ENCODE measurements at regions not wholly inside any gene's neighbourhood (a gene's known extent, or its start where the extent isn't known, plus 50 kb on each side); places are given as distances from the start of the nearest gene placed in this dataset.

DNA sequence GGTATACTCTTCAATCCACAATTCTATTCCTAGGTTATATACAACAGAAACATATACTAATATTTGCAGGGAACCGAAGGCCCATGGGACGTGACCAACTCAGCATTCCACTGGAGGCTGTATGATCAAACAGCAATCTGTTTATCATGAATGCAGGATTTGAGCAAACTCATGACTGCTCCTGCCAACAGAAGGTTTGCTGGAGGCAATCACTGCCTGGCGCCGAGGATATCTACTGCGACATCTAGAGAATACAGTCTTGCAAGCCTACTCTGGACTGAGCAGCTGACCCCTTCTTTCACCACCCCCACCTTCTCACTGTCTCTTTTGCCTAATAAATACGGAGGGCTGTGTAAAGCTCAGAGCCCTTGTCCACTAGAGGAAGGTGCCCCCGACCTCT lies 90.5 kb upstream of the CDH10 start:
- no peak for DNase-seq (ENCODE audit: low read depth)

DNA sequence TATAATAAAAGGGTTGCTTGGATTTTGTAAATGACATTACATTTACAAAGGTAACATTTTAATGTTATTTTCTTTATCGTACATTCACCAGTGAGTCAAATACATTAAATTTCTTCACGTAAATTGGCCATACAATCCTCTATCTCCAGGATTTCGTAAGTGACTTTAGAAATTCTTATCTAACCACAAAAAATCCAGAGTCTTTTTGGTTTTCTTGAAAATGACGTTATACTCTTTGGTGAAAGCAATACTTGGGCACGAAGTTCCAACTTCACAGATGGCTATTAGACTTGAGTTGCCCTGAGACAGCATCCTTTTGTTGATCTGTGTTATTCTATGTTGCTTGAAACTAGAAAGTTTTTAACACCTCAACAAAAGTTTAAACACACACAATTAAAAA lies 87.4 kb upstream of the CDH10 start:
- DNase-seq (ENCODE audit: low read depth) = no peak

GRCh38 chr5:24720743-24721142 lies 76.0 kb upstream of the CDH10 start:
- no peak for DNase-seq (ENCODE audit: low read depth)

- DNase-seq (ENCODE audit: low read depth) = no peak
Measured at GRCh38 chr5:24714746-24715145, 70.0 kb upstream of the CDH10 start.

- DNase-seq (ENCODE audit: low read depth) = no peak
Measured at GRCh38 chr5:24712947-24713346, 68.2 kb upstream of the CDH10 start.

DNA sequence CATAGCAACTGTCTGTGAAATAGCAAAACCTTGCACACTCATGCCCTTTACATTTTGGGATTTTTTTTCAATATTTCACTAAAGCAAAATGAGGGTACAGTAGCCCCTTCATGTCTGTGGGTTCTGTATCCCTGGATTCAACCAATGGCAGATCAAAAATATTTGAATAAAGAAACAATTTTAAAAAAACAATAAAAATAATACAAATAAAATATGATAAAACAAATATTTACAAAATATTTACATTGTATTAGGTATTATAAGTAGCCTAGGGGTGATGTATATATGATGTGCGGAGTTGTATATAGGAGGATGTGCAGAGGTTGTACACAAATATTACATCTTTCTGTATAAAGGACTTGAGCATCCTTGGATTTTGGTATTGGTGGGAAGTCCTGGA lies 67.3 kb upstream of the CDH10 start:
- DNase-seq (ENCODE audit: low read depth) = no peak

- DNase-seq (ENCODE audit: low read depth) = no peak
Measured at GRCh38 chr5:24703934-24704333, 59.2 kb upstream of the CDH10 start.
